Epithelial cell of esophagus (primary cell): ENCODE measurements at regions not wholly inside any gene's neighbourhood (a gene's known extent, or its start where the extent isn't known, plus 50 kb on each side); places are given as distances from the start of the nearest gene placed in this dataset.

Source experiments
- DNase-seq: peaks from one replicate; pipeline ENCODE4 v3.0.0; 2010; ENCODE audit warnings: low read depth
- H3K4me3 ChIP-seq: 2 replicates; pipeline ENCODE4 v1.5.1; 2011; ENCODE audit warnings: mild to moderate bottlenecking, low read length, control low read depth
- TF ChIP-seq, protein P1 (sequence below): IDR thresholded peaks from 2 replicates; pipeline ENCODE4 v1.5.1; 2011; ENCODE audit warnings: low read depth, mild to moderate bottlenecking, low read length, control low read depth, inconsistent platforms; ENCODE audit not compliant: insufficient read depth; ENCODE audit errors: missing control alignments

DNA sequence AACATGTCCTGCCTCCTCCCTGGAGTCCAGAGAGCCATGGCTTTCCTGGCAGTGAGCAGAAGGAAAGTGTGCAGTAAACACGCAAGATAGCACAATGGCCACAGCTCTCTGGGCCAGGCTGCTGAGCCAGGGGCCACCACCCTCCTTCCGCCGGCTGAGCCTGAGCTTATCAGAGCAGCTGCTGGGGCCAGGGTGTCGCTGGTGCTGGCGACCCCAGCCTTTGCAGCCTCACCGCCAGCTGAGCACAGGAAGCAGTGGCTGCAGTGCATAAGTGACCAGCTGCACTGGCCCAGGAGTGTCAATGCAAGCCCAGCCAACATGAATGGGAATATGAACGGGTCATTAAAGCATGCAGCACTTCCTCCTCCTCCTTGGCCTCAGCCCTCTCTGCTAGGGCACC, 172.0 kb downstream of the ZFP36L2 start:
- TF ChIP-seq, protein P1, sequence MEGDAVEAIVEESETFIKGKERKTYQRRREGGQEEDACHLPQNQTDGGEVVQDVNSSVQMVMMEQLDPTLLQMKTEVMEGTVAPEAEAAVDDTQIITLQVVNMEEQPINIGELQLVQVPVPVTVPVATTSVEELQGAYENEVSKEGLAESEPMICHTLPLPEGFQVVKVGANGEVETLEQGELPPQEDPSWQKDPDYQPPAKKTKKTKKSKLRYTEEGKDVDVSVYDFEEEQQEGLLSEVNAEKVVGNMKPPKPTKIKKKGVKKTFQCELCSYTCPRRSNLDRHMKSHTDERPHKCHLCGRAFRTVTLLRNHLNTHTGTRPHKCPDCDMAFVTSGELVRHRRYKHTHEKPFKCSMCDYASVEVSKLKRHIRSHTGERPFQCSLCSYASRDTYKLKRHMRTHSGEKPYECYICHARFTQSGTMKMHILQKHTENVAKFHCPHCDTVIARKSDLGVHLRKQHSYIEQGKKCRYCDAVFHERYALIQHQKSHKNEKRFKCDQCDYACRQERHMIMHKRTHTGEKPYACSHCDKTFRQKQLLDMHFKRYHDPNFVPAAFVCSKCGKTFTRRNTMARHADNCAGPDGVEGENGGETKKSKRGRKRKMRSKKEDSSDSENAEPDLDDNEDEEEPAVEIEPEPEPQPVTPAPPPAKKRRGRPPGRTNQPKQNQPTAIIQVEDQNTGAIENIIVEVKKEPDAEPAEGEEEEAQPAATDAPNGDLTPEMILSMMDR: no peak
- no peak for DNase-seq
- H3K4me3 ChIP-seq: no peak overlapping the region

DNA sequence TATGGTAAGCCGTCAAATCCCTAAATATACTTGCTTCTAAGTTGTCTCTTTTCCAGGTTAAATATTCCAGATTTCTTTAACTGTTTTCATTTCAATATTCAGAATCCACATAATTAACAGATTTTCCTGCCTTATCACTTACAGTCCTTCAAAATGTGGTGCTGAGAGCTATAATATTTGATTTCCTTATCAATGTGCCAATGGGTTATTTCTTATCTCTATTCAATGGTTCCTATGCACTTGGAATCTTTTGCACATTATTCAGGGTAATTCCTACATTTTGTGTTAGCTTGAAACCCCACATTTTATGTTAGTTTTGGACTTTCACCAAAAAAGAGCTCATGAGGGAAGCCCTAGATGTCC, 173.5 kb downstream of the ZFP36L2 start:
- DNase-seq: no peak
- H3K4me3 ChIP-seq: no peak overlapping the region
- TF ChIP-seq, protein P1: no peak

DNA sequence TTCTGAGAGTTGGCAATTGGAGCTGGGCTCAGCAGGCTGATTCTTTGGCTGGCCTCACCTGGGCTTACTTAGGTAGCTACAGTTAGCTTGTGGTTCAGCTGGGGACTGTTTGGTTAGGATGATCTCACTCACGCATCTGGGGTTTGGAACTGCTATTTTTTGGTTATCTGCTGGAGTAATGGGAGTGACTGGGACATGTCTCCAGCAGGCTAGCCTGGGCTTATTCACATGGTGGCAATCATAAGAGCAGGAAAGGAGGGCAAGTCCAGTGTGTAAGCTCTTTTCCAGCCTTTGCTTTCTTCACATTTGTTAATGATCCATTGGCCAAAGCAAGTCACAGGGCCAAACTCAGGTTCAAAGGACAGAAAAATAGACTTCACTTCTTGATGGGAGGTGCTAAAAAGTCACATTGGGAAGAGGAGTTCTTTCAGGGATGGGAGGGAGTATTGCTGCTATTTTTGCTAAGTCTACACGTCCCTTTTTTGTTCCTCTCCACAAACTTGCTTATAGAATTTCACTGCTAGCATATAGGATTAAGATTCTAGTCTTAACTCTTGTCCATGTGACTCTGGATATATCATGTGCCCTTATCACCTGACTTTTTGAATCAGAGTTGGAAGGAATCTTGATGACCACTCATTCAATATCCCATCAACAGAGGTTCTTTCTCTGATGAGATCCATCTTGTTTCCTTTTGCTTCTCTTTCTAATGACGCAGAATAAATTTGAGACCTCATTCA, 174.0 kb downstream of the ZFP36L2 start:
- H3K4me3 ChIP-seq: no peak overlapping the region
- TF ChIP-seq, protein P1: no peak
- DNase-seq: peak; percentile 81

DNA sequence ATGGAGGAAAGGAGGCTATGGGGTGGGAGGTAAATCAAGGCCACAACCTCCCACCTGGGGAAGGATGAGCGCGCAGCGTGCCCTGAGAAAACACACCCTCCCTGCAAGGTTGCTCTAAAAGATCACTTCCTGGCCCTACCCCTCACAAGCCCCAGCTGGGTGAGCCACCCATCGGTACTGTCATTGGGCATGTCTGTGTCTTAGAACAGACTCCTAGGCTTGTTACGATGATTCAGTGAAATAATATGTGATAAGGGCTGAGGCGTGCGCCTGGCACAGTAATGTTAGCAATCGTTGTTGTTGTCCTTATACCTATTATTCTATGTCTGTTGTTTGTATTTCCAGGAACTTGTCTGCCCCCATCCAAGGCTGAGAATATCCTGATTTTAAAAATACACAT, 175.1 kb downstream of the ZFP36L2 start:
- TF ChIP-seq, protein P1: no peak
- DNase-seq: peak; percentile 97
- H3K4me3 ChIP-seq: no peak overlapping the region

DNA sequence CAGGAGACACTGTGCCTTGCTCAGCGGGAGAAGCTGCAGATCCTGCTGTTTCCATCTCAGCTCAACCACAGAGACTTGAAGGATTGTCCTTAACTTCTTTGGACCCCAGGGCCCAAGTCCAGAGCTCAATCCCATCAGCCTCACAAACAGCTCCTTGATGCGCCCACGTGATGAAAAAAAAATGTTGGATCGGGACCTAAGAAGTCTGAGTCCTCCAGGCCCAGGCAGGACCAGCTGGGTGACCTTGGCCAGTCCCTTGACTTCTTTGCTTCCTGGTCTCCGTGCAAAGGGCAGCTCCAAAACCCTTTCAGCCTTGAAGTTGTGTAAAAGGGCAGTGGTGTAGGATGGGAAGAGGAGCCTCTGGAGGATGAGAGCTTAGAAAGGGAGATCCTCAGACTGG, 175.5 kb downstream of the ZFP36L2 start:
- no peak for DNase-seq
- no peak overlapping the region for H3K4me3 ChIP-seq
- TF ChIP-seq, protein P1: no peak

DNA sequence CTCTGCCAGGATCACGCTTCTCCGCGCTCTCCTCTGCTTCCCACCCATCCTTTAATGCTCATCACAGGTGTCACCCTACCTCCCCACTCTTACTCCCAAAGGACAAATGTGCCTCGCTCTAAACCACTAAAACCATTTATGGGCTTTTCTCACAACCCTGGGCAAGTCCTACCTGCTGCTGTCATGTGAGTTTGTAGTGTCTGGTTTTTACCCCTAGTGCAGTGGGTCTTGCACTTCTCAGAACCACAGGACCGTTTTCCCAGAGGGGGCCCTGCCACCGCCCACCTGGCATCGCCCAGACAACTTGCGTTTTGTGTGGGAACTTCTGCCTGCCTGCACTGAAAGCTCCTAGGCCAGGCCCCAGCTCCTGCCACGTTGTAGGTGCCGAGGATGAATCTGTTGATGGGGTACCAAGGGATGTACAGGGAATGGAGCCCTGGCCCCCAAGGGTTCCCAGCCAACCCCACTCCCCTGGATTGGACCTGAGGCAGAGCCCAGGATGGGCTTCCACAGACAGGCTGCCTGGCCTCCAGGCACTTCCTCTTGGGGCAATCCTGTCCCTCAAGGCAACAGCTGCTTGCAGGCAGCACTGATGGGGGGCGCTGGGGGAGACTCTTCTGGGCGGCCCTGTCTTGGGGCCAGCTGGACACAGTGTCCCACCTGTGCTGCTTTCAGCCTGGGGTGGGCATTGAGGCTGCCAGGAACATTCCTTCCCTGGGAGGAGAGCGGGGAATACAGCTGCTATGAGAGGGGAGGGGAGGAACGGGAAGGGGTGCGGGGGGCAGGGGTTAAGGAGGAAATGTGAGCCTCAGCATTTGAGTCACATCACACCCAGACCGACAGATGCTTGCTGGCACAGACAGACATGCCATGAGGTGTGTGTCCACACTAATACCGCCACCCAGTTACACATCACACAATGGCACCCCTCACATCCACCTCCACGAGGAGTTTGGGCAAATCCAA, 176.3 kb downstream of the ZFP36L2 start:
- peak; percentile 60 for DNase-seq
- H3K4me3 ChIP-seq: no peak overlapping the region
- TF ChIP-seq, protein P1: no peak
